ENCODE measurements at regions not wholly inside any gene's neighbourhood (a gene's known extent, or its start where the extent isn't known, plus 50 kb on each side); places are given as distances from the start of the nearest gene placed in this dataset.

GRCh38 chr3:115332998-115333397 is 185.9 kb upstream of the ZBTB20 start:
- no peak for DNase-seq

GRCh38 chr3:115336836-115337235 is 189.7 kb upstream of the ZBTB20 start:
- DNase-seq = no peak

DNA sequence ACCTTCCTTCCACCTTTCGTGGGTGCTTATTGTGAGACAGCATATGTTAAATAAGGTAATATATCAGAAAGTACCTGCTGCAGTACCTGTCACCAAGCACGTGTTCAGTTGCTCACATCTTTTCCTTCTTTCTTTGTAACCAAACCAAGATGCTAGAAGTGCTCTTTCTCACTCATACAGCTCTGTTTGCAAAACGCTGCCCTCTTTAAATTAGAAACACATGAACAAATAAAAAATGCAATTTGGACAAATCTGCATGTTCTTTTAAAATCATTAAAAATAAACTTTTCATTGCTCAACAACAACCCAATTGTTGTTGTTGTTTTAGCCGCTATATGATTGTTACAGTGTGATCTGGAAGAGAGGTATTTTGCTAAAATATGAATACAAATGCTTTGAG is 193.5 kb upstream of the ZBTB20 start:
- no peak for DNase-seq

GRCh38 chr3:115341208-115341607 is 194.1 kb upstream of the ZBTB20 start:
- no peak for DNase-seq

- no peak for DNase-seq
These were observed 200.6 kb upstream of the ZBTB20 start for GRCh38 chr3:115347737-115348136.

- DNase-seq = no peak
These were observed 201.3 kb upstream of the ZBTB20 start for GRCh38 chr3:115348412-115348811.

GRCh38 chr3:115348951-115349745 is 202.1 kb upstream of the ZBTB20 start:
- no peak for DNase-seq

- no peak for DNase-seq
These were observed 203.5 kb upstream of the ZBTB20 start for GRCh38 chr3:115350606-115351005.

- no peak for DNase-seq
These were observed 204.1 kb upstream of the ZBTB20 start for GRCh38 chr3:115351193-115351592.

DNA sequence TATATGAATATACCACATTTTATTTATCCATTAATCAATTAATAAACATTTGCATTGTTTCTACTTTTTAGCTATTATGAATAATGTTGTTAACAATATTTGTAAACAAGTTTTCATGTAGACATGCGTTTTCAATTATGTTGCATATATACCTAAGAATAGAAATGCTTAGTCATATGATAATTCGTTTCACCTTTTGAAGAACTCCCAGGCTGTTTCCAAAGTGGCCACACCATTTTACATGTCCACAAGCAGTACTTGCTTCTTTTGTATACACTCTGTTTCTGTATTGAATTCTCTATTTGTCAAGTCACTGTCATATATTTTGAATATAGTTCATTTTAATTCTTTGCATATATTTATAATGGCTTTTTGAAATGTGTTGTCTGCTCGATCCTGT is 206.9 kb upstream of the ZBTB20 start:
- DNase-seq = no peak

DNA sequence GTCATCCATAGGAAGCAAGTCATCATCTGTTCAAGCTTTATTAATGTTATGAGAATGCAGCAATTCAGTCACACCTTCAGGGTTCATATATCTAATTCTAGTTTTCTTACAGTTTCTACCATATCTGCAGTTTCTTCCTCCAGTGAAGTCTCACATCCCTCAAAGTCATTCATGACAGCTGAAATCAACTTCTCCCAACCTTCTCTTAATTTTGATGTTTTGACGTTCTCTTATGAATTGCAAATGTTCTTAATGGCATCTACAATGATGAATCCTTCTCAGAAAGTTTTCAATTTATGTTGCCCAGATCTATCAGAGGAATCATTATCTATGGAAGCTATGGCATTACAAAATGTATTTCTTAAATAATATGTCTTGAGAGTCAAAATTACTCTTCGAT is 210.4 kb upstream of the ZBTB20 start:
- no peak for DNase-seq

- DNase-seq = no peak
These were observed 212.4 kb upstream of the ZBTB20 start for GRCh38 chr3:115359536-115359935.

DNA sequence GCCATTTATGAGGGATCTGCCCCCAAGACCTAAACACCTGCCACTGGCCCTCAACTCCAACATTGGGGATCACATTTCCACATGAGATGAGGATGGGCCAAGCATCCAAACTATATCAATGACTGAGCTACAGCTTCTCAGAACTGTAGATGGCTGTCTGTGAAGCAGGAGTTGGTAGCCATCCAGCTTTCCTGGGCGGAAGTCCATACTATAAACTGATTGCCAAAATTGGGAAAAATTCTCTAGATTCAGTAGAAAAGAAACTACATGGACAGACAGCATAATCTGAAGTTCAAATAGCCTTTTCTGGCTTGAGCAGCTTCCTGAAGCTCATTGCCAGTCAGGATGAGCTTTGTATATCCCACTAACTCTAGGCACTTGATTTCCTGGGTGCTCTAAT is 214.7 kb upstream of the ZBTB20 start:
- no peak for DNase-seq

- DNase-seq = no peak
These were observed 216.0 kb upstream of the ZBTB20 start for GRCh38 chr3:115363071-115363470.

GRCh38 chr3:115369021-115369420 is 221.9 kb upstream of the ZBTB20 start:
- no peak for DNase-seq

- DNase-seq = no peak
These were observed 228.3 kb upstream of the ZBTB20 start for GRCh38 chr3:115375362-115375761.

DNA sequence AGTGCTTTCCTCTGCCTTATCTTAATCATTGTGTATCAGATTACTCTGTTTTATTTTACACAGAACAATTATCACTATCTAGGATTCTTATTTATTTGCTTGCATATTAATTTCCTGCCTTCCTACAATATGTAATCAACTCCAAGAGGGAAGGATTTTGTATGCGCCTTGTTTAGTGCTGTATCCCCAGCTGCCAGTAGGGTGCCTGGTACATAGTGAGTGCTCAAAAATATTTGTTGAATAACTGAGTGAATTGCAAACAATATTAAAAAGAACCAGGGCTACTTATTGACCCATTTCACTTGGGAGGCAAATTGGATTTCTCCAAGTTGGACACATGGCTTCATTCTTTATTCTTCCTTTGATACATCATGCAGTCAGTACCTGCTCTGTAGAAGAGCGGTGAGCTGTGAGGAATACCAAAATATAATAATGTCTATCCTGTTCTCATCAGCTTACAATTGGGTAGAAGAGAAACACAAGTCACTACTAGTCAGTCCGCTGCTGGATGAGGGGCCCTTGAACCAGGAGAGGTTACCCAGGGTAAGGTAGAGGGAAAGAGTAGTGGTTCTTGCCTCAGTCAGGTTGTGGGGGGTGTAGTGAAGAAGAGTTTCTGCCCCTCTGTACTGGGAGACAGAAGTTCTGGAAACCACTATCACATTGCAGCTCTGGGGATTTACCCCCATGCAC is 233.9 kb upstream of the ZBTB20 start:
- DNase-seq = no peak

GRCh38 chr3:115381573-115381912 is 234.5 kb upstream of the ZBTB20 start:
- DNase-seq = no peak

- no peak for DNase-seq
These were observed 234.8 kb upstream of the ZBTB20 start for GRCh38 chr3:115381931-115382330.

GRCh38 chr3:115384381-115384780 is 237.3 kb upstream of the ZBTB20 start:
- DNase-seq = no peak

GRCh38 chr3:115385774-115386730 is 237.3 kb upstream of the GAP43 start:
- DNase-seq = no peak

GRCh38 chr3:115388166-115388565 is 235.1 kb upstream of the GAP43 start:
- DNase-seq = no peak

DNA sequence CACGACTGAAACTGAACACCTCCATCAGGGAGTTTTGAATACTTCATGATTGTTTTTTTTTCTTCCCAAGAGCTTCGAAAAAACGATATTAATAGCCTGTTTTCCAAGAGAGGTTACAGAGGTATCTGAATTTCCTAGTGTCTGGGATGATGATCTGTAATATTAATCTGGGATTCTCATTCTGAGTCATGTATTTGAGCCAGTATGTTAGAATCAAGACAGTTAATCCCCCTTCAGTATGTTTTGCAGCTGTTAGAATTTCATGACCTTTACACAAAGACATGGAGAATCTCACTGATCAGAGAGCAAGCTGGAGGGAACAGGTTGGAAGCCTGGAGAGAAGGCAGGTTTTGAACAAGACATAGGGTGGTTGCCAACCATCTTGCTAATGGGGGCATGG is 234.5 kb upstream of the GAP43 start:
- no peak for DNase-seq

DNA sequence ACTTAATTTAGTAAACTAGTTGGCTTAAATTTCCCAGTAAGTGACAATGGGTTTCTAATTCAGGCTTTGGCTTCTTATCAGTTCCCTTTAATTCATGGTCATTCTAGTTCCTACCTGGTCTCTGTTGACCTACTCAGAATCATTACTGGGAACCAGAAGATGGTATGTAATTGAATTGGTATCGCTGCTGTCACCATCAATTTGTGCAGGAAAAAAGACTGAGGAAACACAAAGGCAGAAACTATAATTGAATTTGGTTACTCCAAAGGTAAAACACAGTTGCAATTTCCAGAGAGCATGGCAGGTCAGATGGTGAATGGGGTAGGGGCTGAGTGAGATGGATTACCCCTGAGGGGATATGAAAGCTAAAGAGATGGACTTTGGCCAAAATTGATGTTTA is 226.5 kb upstream of the GAP43 start:
- DNase-seq = no peak
